ENCODE measurements at regions not wholly inside any gene's neighbourhood (a gene's known extent, or its start where the extent isn't known, plus 50 kb on each side); places are given as distances from the start of the nearest gene placed in this dataset.

- TF ChIP-seq CTCF (IDR thresholded peaks at IDR 0.05) (no peak), POLR2AphosphoS5 (IDR thresholded peaks at IDR 0.05) (no peak), EP300 (IDR thresholded peaks at IDR 0.05) (no peak), POLR2A (IDR thresholded peaks at IDR 0.05) (no peak)
Measured at GRCh38 chr14:80087411-80087810, 123.9 kb downstream of the DIO2 start.
